ENCODE measurements at regions not wholly inside any gene's neighbourhood (a gene's known extent, or its start where the extent isn't known, plus 50 kb on each side); places are given as distances from the start of the nearest gene placed in this dataset.

DNA sequence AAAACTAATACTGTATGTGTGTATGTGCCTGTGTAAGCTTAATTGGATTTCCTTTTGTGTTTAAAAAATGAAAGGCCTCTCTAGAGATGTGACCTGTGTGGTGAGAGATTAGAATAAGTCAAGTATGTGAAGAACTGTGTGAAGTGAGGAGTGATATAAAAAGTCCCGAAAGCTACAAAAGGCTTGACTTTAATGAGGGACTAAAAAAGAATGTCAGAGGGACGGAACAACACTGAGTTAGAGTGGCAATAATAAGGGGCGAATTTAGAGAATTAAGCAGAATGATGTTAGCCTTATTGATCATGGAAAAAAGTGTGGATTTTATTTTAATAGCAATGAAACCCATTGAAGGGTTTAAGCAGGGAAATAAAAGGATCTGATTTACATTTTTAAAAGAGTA is 1281.2 kb upstream of the ADGRB3 start:
- intact Hi-C loops (cut with micrococcal nuclease; ENCODE audit: unreplicated experiment), result no loop called here
- no peaks in the 10 kb centered on the region for H3K27me3 ChIP-seq (replicated peaks; ENCODE audit: insufficient read depth, low read depth, low read length, poor library complexity)
- ChIA-PET POLR2A (ENCODE audit: low non-redundant PET) (no interaction called here), CTCF (no interaction called here)
- no peak overlapping the region for H3K4me3 ChIP-seq (ENCODE audit: low read depth, low read length, poor library complexity, severe bottlenecking)
- BruUV-seq (replicated peaks), result no TSS peak
- H3K27ac ChIP-seq (ENCODE audit: low read depth, low read length, poor library complexity, severe bottlenecking), result no peak overlapping the region
- TF ChIP-seq, protein P1, sequence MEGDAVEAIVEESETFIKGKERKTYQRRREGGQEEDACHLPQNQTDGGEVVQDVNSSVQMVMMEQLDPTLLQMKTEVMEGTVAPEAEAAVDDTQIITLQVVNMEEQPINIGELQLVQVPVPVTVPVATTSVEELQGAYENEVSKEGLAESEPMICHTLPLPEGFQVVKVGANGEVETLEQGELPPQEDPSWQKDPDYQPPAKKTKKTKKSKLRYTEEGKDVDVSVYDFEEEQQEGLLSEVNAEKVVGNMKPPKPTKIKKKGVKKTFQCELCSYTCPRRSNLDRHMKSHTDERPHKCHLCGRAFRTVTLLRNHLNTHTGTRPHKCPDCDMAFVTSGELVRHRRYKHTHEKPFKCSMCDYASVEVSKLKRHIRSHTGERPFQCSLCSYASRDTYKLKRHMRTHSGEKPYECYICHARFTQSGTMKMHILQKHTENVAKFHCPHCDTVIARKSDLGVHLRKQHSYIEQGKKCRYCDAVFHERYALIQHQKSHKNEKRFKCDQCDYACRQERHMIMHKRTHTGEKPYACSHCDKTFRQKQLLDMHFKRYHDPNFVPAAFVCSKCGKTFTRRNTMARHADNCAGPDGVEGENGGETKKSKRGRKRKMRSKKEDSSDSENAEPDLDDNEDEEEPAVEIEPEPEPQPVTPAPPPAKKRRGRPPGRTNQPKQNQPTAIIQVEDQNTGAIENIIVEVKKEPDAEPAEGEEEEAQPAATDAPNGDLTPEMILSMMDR (conservative IDR thresholded peaks at IDR 0.05; ENCODE audit: low read depth, low read length), result no peak
- no peak for TF ChIP-seq EZH2 (IDR thresholded peaks at IDR 0.05; ENCODE audit: borderline replicate concordance, low read depth, low read length, poor library complexity, severe bottlenecking)
- H3K4me1 ChIP-seq (ENCODE audit: insufficient read depth, low read length, poor library complexity, severe bottlenecking), result no peaks in the 10 kb centered on the region
- H3K9me3 ChIP-seq (ENCODE audit: low read depth, low read length, poor library complexity, severe bottlenecking), result no peaks in the 10 kb centered on the region
- H3K36me3 ChIP-seq (ENCODE audit: insufficient read depth, low read length, poor library complexity, severe bottlenecking), result no peaks in the 10 kb centered on the region
- DNase-seq (ENCODE audit: low spot score), result peak; percentile 45

DNA sequence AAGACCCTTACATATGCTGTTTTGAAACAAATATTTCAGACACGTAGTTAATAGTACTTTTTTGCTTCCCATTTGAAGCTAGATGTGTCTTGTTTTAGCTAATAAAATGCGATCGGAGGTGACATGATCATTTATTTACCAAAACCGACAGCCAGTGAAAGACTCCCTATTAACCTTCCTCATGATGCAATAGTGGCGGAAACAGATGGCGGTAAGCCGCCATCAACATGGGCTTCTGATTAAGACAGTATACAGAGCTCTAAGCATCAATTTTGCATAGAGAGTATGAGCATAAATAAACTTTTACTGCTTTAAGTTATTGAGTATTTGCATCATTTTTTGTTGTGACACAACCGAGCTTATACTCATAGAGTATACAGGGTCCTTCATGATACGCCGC is 1282.4 kb upstream of the ADGRB3 start:
- H3K27ac ChIP-seq (ENCODE audit: low read depth, low read length, poor library complexity, severe bottlenecking), result no peak overlapping the region
- DNase-seq (ENCODE audit: low spot score), result no peak
- CTCF ChIA-PET, result no interaction called here
- H3K9me3 ChIP-seq (ENCODE audit: low read depth, low read length, poor library complexity, severe bottlenecking), result no peaks in the 10 kb centered on the region
- BruUV-seq (replicated peaks), result no TSS peak
- TF ChIP-seq, protein P1 (conservative IDR thresholded peaks at IDR 0.05; ENCODE audit: low read depth, low read length), result no peak
- TF ChIP-seq EZH2 (IDR thresholded peaks at IDR 0.05; ENCODE audit: borderline replicate concordance, low read depth, low read length, poor library complexity, severe bottlenecking), result no peak
- H3K27me3 ChIP-seq (replicated peaks; ENCODE audit: insufficient read depth, low read depth, low read length, poor library complexity), result no peaks in the 10 kb centered on the region
- no peak overlapping the region for H3K4me3 ChIP-seq (ENCODE audit: low read depth, low read length, poor library complexity, severe bottlenecking)
- POLR2A ChIA-PET (ENCODE audit: low non-redundant PET), result interaction anchor here (0.6 kb wide), 2 partner anchors 114 to 432 kb away, joined by 5 to 8 read pairs; no protein-coding TSS in a partner anchor
- intact Hi-C loops (cut with micrococcal nuclease; ENCODE audit: unreplicated experiment), result no loop called here
- no peaks in the 10 kb centered on the region for H3K4me1 ChIP-seq (ENCODE audit: insufficient read depth, low read length, poor library complexity, severe bottlenecking)
- H3K36me3 ChIP-seq (ENCODE audit: insufficient read depth, low read length, poor library complexity, severe bottlenecking), result no peaks in the 10 kb centered on the region

DNA sequence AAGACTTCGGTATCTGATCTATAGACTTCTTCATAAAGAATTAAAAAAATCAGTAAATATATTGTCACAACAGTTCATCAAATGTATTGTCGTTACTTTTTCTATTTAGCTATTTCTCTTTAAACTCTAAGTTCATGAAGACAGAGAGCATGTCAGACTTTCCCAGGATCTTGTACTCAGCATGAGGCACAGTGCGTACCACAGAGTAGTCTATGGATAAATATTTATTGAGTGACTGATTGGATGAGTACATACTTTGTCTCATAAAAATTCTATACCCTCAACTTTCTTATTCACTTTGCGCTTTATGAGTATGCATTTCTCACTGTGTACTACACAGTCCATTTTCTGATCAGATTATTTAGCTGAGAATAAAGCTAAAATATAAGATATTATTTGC is 1284.4 kb upstream of the ADGRB3 start:
- H3K9me3 ChIP-seq (ENCODE audit: low read depth, low read length, poor library complexity, severe bottlenecking), result no peaks in the 10 kb centered on the region
- H3K27ac ChIP-seq (ENCODE audit: low read depth, low read length, poor library complexity, severe bottlenecking), result no peak overlapping the region
- no peak overlapping the region for H3K4me3 ChIP-seq (ENCODE audit: low read depth, low read length, poor library complexity, severe bottlenecking)
- BruUV-seq (replicated peaks), result no TSS peak
- no peaks in the 10 kb centered on the region for H3K27me3 ChIP-seq (replicated peaks; ENCODE audit: insufficient read depth, low read depth, low read length, poor library complexity)
- CTCF ChIA-PET, result no interaction called here
- DNase-seq (ENCODE audit: low spot score), result no peak
- no peaks in the 10 kb centered on the region for H3K36me3 ChIP-seq (ENCODE audit: insufficient read depth, low read length, poor library complexity, severe bottlenecking)
- H3K4me1 ChIP-seq (ENCODE audit: insufficient read depth, low read length, poor library complexity, severe bottlenecking), result no peaks in the 10 kb centered on the region
- intact Hi-C loops (cut with micrococcal nuclease; ENCODE audit: unreplicated experiment), result no loop called here
- TF ChIP-seq, protein P1 (conservative IDR thresholded peaks at IDR 0.05; ENCODE audit: low read depth, low read length), result no peak
- TF ChIP-seq EZH2 (IDR thresholded peaks at IDR 0.05; ENCODE audit: borderline replicate concordance, low read depth, low read length, poor library complexity, severe bottlenecking), result no peak
- POLR2A ChIA-PET (ENCODE audit: low non-redundant PET), result no interaction called here

Measured in A673 (cell line).